Smooth muscle cell (in vitro differentiated cells): ENCODE measurements at regions not wholly inside any gene's neighbourhood (a gene's known extent, or its start where the extent isn't known, plus 50 kb on each side); places are given as distances from the start of the nearest gene placed in this dataset.

ENCODE experiments used
- DNase-seq: peaks from one replicate; lab custom pipeline; 2025; ENCODE audit not compliant: unreplicated experiment; lab: John Stamatoyannopoulos, UW
- H2AFZ ChIP-seq: fragments of 200-600 bp; sonication (generic); 2 replicates; pipeline ENCODE4 v1.6.0; 2016; ENCODE audit warnings: antibody characterized with exemption, low read depth, mild to moderate bottlenecking
- H3F3A ChIP-seq: fragments of 200-600 bp; sonication (generic); 2 replicates; pipeline ENCODE4 v1.6.0; 2017; ENCODE audit warnings: antibody characterized with exemption, low read depth
- H3K27ac ChIP-seq: fragments of 200-600 bp; sonication (generic); 2 replicates; pipeline ENCODE4 v1.5.1; 2016; ENCODE audit warnings: low read depth, mild to moderate bottlenecking
- H3K27me3 ChIP-seq: fragments of 200-600 bp; sonication (generic); 2 replicates; pipeline ENCODE4 v1.6.1; 2016; ENCODE audit warnings: low read depth, mild to moderate bottlenecking
- H3K36me3 ChIP-seq: fragments of 200-600 bp; sonication (generic); 2 replicates; pipeline ENCODE4 v1.5.1; 2016; ENCODE audit warnings: low read depth
- H3K4me1 ChIP-seq: fragments of 200-600 bp; sonication (generic); 2 replicates; pipeline ENCODE4 v1.5.1; 2016; ENCODE audit warnings: low read depth
- H3K4me2 ChIP-seq: fragments of 200-600 bp; sonication (generic); 2 replicates; pipeline ENCODE4 v1.6.0; 2016; ENCODE audit warnings: mild to moderate bottlenecking
- H3K4me3 ChIP-seq: fragments of 200-600 bp; sonication (generic); 2 replicates; pipeline ENCODE4 v1.5.1; 2016; ENCODE audit warnings: mild to moderate bottlenecking
- H3K79me2 ChIP-seq: fragments of 200-600 bp; sonication (generic); 2 replicates; pipeline ENCODE4 v1.6.0; 2016; ENCODE audit warnings: low read depth, mild to moderate bottlenecking
- H3K9ac ChIP-seq: fragments of 200-600 bp; sonication (generic); 2 replicates; pipeline ENCODE4 v1.6.0; 2016; ENCODE audit warnings: low read depth
- H3K9me3 ChIP-seq: fragments of 200-600 bp; sonication (generic); replicated peaks from 2 replicates; pipeline ENCODE4 v1.5.1; 2016; ENCODE audit warnings: low read depth
- H4K20me1 ChIP-seq: fragments of 200-600 bp; sonication (generic); 2 replicates; pipeline ENCODE4 v1.6.0; 2016; ENCODE audit warnings: low read depth
- CTCF ChIP-seq: fragments of 200-600 bp; sonication (generic); IDR thresholded peaks from 2 replicates; pipeline ENCODE4 v1.5.1; 2017; ENCODE audit warnings: borderline replicate concordance, mild to moderate bottlenecking, antibody characterized with exemption; ENCODE audit not compliant: insufficient read depth, poor library complexity, severe bottlenecking
- WGBS: methylation state at CpG from one replicate; pipeline ENCODE4 v1.1.7; 2016; ENCODE audit warnings: low lambda C conversion rate; 5-methylcytosine and 5-hydroxymethylcytosine counted together

DNA sequence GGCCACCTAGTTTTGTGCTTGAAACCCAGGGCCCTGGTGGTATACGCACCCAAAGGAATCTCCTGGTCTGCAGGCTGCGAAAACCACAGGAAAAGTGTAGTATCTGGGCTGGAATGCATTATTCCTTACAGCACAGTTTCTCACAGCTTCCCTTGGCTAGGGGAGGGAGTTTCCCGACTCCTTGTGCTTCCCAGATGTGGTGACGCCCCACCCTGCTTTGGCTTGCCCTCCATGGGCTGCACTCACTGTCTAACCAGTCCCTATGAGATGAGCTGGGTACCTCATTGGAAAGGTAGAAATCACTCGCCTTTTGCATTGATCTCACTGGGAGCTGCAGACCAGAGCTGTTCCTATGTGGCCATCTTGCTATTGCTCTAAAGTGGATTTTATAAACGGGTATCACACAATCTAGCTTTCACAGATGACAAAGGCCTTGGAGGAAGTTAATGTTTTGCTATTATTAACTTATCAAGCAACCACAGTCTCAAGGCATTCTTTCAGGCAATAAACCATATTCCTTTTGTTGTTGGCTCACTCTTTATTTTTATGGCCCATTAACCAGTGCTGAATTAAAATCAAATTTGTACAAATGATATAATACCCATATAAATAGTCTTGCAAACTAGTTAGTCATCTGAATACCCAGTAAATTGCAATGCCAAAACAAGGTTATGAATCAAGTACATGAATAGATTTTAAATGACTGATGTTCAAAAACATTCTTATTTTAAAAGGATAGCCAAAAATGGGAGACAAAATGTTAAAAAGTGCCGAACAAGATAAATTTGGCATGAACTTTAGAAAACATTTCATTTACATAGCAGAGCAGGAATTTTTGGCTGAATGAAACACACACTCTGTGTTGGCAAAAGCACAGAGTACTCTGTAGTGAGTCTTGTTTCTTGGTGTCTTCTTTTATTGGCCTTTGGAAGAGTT lies 475.4 kb upstream of the ARGLU1 start:
- H3K27me3 ChIP-seq, result no peaks in the 10 kb centered on the region
- H3K36me3 ChIP-seq, result no peaks in the 10 kb centered on the region
- H3F3A ChIP-seq, result no peaks in the 10 kb centered on the region
- no peak for TF ChIP-seq CTCF
- H3K9me3 ChIP-seq, result no peaks in the 10 kb centered on the region
- WGBS, result 94% methylated on average over 7 of the region's 7 CpGs
- no peaks in the 10 kb centered on the region for H3K79me2 ChIP-seq
- no peak overlapping the region for H3K27ac ChIP-seq
- H4K20me1 ChIP-seq, result no peaks in the 10 kb centered on the region
- no peak overlapping the region for H3K4me3 ChIP-seq
- H3K4me2 ChIP-seq, result no peak overlapping the region
- no peak overlapping the region for H2AFZ ChIP-seq
- no peaks in the 10 kb centered on the region for H3K4me1 ChIP-seq
- H3K9ac ChIP-seq, result no peak overlapping the region
- no peak for DNase-seq

DNA sequence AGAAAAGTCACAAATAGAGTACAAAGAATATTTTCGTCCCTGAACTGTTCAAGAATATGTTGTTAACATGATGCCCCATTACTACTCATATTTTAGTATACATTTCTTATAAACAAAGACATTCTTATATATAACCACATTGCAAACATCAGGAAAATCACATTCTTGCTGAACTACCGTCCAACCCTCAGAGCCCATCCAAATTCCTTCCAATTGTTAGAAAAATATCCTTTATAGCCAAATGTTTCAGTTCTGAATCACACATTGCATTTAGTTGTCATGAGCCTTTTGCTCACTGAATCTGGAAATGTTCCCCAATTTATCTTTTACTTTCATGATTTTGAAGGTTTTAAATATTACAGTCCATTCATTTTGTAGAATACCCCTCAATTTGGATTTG lies 467.8 kb upstream of the ARGLU1 start:
- Histone ChIP-seq H3K27me3 (no peaks in the 10 kb centered on the region), H4K20me1 (no peaks in the 10 kb centered on the region), H3K4me1 (no peaks in the 10 kb centered on the region), H3K36me3 (no peaks in the 10 kb centered on the region), H3K4me3 (no peak overlapping the region), H3K27ac (no peak overlapping the region), H3K9me3 (no peaks in the 10 kb centered on the region), H3K79me2 (no peaks in the 10 kb centered on the region), H3K9ac (no peak overlapping the region), H2AFZ (no peak overlapping the region), H3K4me2 (no peak overlapping the region), H3F3A (no peaks in the 10 kb centered on the region)
- DNase-seq, result no peak
- WGBS, result 75% methylated on average over 2 of the region's 2 CpGs
- TF ChIP-seq CTCF, result no peak

DNA sequence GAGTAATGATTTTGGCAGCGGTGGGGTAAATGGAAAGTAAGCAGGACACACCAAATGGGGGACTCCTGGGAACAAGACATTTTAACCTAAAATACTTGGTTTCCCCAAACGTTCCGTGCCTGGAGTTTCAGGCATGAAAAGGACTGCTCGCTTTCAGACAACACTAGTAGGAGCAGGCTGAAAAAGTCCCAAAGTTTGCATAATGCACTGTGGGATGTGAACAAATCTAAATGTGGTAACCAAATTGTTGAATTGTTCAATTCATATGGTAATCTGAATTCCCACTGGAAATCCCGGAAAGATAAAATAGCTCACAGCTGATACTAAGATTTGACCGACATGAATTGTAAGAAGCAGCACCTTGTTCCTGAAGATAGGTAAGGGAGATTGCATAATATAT lies 467.2 kb upstream of the ARGLU1 start:
- no peaks in the 10 kb centered on the region for H3F3A ChIP-seq
- no peaks in the 10 kb centered on the region for H3K27me3 ChIP-seq
- H3K36me3 ChIP-seq, result no peaks in the 10 kb centered on the region
- no peak for TF ChIP-seq CTCF
- no peaks in the 10 kb centered on the region for H4K20me1 ChIP-seq
- H3K79me2 ChIP-seq, result no peaks in the 10 kb centered on the region
- no peak overlapping the region for H3K4me2 ChIP-seq
- no peak overlapping the region for H3K4me3 ChIP-seq
- no peak overlapping the region for H3K9ac ChIP-seq
- H3K27ac ChIP-seq, result no peak overlapping the region
- no peak for DNase-seq
- 97% methylated on average over 6 of the region's 6 CpGs for WGBS
- no peak overlapping the region for H2AFZ ChIP-seq
- no peaks in the 10 kb centered on the region for H3K4me1 ChIP-seq
- no peaks in the 10 kb centered on the region for H3K9me3 ChIP-seq
